ENCODE measurements at regions not wholly inside any gene's neighbourhood (a gene's known extent, or its start where the extent isn't known, plus 50 kb on each side); places are given as distances from the start of the nearest gene placed in this dataset.

- no peak for TF ChIP-seq NANOG (IDR thresholded peaks at IDR 0.05; ENCODE audit: borderline replicate concordance)
- TF ChIP-seq STAT1 (IDR thresholded peaks at IDR 0.05; ENCODE audit: unreplicated experiment), result no peak
- TF ChIP-seq JUNB (IDR thresholded peaks at IDR 0.05; ENCODE audit: unreplicated experiment), result no peak
- TF ChIP-seq, protein P1, sequence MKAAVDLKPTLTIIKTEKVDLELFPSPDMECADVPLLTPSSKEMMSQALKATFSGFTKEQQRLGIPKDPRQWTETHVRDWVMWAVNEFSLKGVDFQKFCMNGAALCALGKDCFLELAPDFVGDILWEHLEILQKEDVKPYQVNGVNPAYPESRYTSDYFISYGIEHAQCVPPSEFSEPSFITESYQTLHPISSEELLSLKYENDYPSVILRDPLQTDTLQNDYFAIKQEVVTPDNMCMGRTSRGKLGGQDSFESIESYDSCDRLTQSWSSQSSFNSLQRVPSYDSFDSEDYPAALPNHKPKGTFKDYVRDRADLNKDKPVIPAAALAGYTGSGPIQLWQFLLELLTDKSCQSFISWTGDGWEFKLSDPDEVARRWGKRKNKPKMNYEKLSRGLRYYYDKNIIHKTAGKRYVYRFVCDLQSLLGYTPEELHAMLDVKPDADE (IDR thresholded peaks at IDR 0.05), result no peak
These were observed 113.4 kb upstream of the GLI2 start (continued) for GRCh38 chr2:120622159-120622869.

- Mint-ChIP-seq H3K36me3 (ENCODE audit: low read depth) (no peaks in the 10 kb centered on the region), H3K9me3 (no peaks in the 10 kb centered on the region), H3K27ac (no peak overlapping the region), H3K4me1 (no peaks in the 10 kb centered on the region), H3K4me3 (no peak overlapping the region), H3K27me3 (ENCODE audit: insufficient read depth, low read depth, poor library complexity) (peaks cover 11% of the 10 kb centered on the region)
- Histone ChIP-seq H3K4me2 (no peak overlapping the region), H3K4me3 (no peak overlapping the region), H3K4me1 (ENCODE audit: insufficient read depth) (no peaks in the 10 kb centered on the region), H3K9me2 (ENCODE audit: insufficient read depth) (no peaks in the 10 kb centered on the region), H3F3A (replicated peaks; ENCODE audit: low read depth) (no peaks in the 10 kb centered on the region), H2AFZ (no peak overlapping the region), H3K27ac (ENCODE audit: low read depth) (no peak overlapping the region), H3K27me3 (ENCODE audit: insufficient read depth) (no peaks in the 10 kb centered on the region), H4K20me1 (replicated peaks; ENCODE audit: insufficient read depth) (no peaks in the 10 kb centered on the region), H3K36me3 (ENCODE audit: insufficient read depth) (no peaks in the 10 kb centered on the region), H3K79me2 (replicated peaks; ENCODE audit: insufficient read depth) (no peaks in the 10 kb centered on the region)
- no peak for TF ChIP-seq JUNB (IDR thresholded peaks at IDR 0.05; ENCODE audit: unreplicated experiment)
- TF ChIP-seq CTCF (conservative IDR thresholded peaks at IDR 0.05; ENCODE audit: low read depth in 2 of 2), result peak in 1 of 2 experiments; percentile 24; a peak in 1 of 4 replicates
- no peak for DNase-seq (ENCODE audit: low spot score)
- ATAC-seq, result peak; percentile 63
These were observed 112.5 kb upstream of the GLI2 start for GRCh38 chr2:120622886-120623753.

DNA sequence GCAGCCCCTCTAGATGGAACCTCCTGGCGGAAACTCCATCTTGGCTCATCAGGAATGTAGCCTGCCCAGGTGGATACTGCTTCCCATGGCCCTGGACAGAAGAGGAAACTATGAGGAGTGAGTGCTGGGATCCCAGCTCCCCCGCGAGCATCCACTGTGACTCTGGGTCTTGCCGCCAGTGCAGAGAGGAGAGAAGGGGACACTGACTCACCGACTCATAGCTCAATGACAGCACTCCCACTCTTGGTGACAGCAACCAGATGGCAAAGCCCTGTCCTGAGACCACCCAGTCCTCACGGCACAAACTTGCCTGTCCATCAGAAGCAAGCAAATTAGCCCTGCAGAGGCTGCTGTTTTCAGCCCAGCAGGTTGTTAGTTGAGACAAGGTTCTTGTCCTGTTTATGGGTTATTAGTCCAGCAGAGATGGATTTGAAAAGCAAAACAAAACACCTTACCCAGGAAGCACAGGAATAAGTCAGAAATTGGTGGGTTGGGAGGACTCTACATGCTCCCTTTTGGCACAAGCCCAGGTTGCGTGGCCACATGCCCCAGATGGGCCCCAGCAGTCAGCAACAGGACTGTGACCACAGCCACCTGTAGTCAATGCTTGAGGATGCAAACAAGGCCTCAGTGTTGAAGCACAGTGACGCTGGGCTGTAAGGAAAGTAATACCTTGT lies 111.5 kb upstream of the GLI2 start:
- Histone ChIP-seq H2AFZ (no peak overlapping the region), H3K79me2 (replicated peaks; ENCODE audit: insufficient read depth) (no peaks in the 10 kb centered on the region), H3K9me2 (ENCODE audit: insufficient read depth) (no peaks in the 10 kb centered on the region), H3K27me3 (ENCODE audit: insufficient read depth) (no peaks in the 10 kb centered on the region), H3K4me3 (no peak overlapping the region), H3K4me1 (ENCODE audit: insufficient read depth) (no peaks in the 10 kb centered on the region), H3K36me3 (ENCODE audit: insufficient read depth) (no peaks in the 10 kb centered on the region), H4K20me1 (replicated peaks; ENCODE audit: insufficient read depth) (no peaks in the 10 kb centered on the region), H3F3A (replicated peaks; ENCODE audit: low read depth) (no peaks in the 10 kb centered on the region), H3K27ac (ENCODE audit: low read depth) (no peak overlapping the region), H3K4me2 (no peak overlapping the region)
- Mint-ChIP-seq H3K4me3 (no peak overlapping the region), H3K9me3 (no peaks in the 10 kb centered on the region), H3K27me3 (ENCODE audit: insufficient read depth, low read depth, poor library complexity) (peaks cover 10% of the 10 kb centered on the region), H3K27ac (no peak overlapping the region), H3K4me1 (no peaks in the 10 kb centered on the region), H3K36me3 (ENCODE audit: low read depth) (no peaks in the 10 kb centered on the region)
- no peak for TF ChIP-seq EZH2 (IDR thresholded peaks at IDR 0.05; ENCODE audit: low read depth, unreplicated experiment)
- TF ChIP-seq ZNF114 (CRISPR knock-in tag; IDR thresholded peaks at IDR 0.05), result no peak
- ATAC-seq (no peak), DNase-seq (ENCODE audit: low spot score) (no peak)
